IMR-90 (cell line): ENCODE measurements at regions not wholly inside any gene's neighbourhood (a gene's known extent, or its start where the extent isn't known, plus 50 kb on each side); places are given as distances from the start of the nearest gene placed in this dataset.

Source experiments
- ATAC-seq: fragments of 200-7000 bp; cut with Tn5 transposase; 2 replicates; pipeline ENCODE4 v1.9.1; 2020; ENCODE audit warnings: low read depth, mild to moderate bottlenecking, moderate library complexity
- BruUV-seq: library from RNA; stranded (reverse); fragments of 400-500 nt; replicated peaks from 2 replicates; lab custom pipeline; 2021; lab: Mats Ljungman, UMichigan
- CTCF ChIA-PET: fragments of 300-600 bp; formaldehyde crosslinking; extraction: SDS; loops from one replicate; lab custom pipeline; 2021; ENCODE audit warnings: antibody characterized with exemption; lab: Yijun Ruan, JAX
- POLR2A ChIA-PET: fragments of 300-600 bp; sonication (Branson Sonifier 250); formaldehyde crosslinking; loops from one replicate; lab custom pipeline; 2022; ENCODE audit warnings: antibody characterized with exemption; ENCODE audit not compliant: unreplicated experiment; lab: Charles Lee
- DNase-seq: peaks from one replicate; pipeline ENCODE4 v3.0.0; 2013
- H2AFZ ChIP-seq: replicated peaks from 2 replicates; pipeline ENCODE3; 2013; ENCODE audit warnings: low read length, mild to moderate bottlenecking; ENCODE audit not compliant: poor library complexity
- H2AK5ac ChIP-seq: 2 replicates; pipeline ENCODE4 v1.6.1; 2013; ENCODE audit warnings: low read depth, low read length, inconsistent platforms
- H2AK9ac ChIP-seq: replicated peaks from 2 replicates; pipeline ENCODE3; 2013; ENCODE audit warnings: mild to moderate bottlenecking, low read depth, low read length, moderate library complexity; ENCODE audit not compliant: poor library complexity
- H2BK120ac ChIP-seq: 2 replicates; pipeline ENCODE4 v1.6.1; 2013; ENCODE audit warnings: low read depth, low read length, inconsistent platforms
- H2BK15ac ChIP-seq: 3 replicates; pipeline ENCODE4 v1.6.1; 2013; ENCODE audit warnings: low read depth, low read length, inconsistent platforms
- H2BK20ac ChIP-seq: 2 replicates; pipeline ENCODE4 v1.6.1; 2013; ENCODE audit warnings: low read depth, mild to moderate bottlenecking, inconsistent platforms, low read length, moderate library complexity
- H2BK5ac ChIP-seq: 2 replicates; pipeline ENCODE4 v1.6.1; 2013; ENCODE audit warnings: mild to moderate bottlenecking, low read depth, low read length, inconsistent platforms; ENCODE audit not compliant: poor library complexity, severe bottlenecking
- H3K14ac ChIP-seq: replicated peaks from 2 replicates; pipeline ENCODE4 v1.6.1; 2013; ENCODE audit warnings: low read depth, low read length, inconsistent platforms
- H3K18ac ChIP-seq: 2 replicates; pipeline ENCODE4 v1.6.1; 2013; ENCODE audit warnings: low read depth, low read length, control low read depth
- H3K23ac ChIP-seq: 2 replicates; pipeline ENCODE4 v1.6.1; 2013; ENCODE audit warnings: low read depth, low read length, inconsistent platforms
- H3K27ac ChIP-seq: 2 replicates; pipeline ENCODE4 v1.5.1; 2013; ENCODE audit warnings: mild to moderate bottlenecking, control low read depth, low read length; ENCODE audit not compliant: insufficient read depth
- H3K27me3 ChIP-seq: 2 replicates; pipeline ENCODE4 v1.6.1; 2013; ENCODE audit warnings: low read length; ENCODE audit not compliant: control insufficient read depth, insufficient read depth
- H3K36me3 ChIP-seq: 2 replicates; pipeline ENCODE4 v1.6.1; 2013; ENCODE audit warnings: low read length, mixed read lengths; ENCODE audit not compliant: control insufficient read depth, insufficient read depth
- H3K4ac ChIP-seq: 2 replicates; pipeline ENCODE4 v1.6.1; 2013; ENCODE audit warnings: low read depth, low read length, inconsistent platforms
- H3K4me1 ChIP-seq: 2 replicates; pipeline ENCODE4 v1.6.1; 2013; ENCODE audit warnings: low read length, mixed read lengths; ENCODE audit not compliant: control insufficient read depth, insufficient read depth
- H3K4me2 ChIP-seq: 2 replicates; pipeline ENCODE4 v1.6.1; 2013; ENCODE audit warnings: low read depth, mild to moderate bottlenecking, control low read depth, low read length, moderate library complexity
- H3K4me3 ChIP-seq: 2 replicates; pipeline ENCODE4 v1.5.1; 2013; ENCODE audit warnings: low read depth, mild to moderate bottlenecking, control low read depth, low read length, moderate library complexity; ENCODE audit not compliant: insufficient read depth
- H3K56ac ChIP-seq: 2 replicates; pipeline ENCODE4 v1.6.1; 2013; ENCODE audit warnings: low read length, inconsistent platforms; ENCODE audit not compliant: insufficient read depth; ENCODE audit errors: extremely low read depth
- H3K79me1 ChIP-seq, 2 experiments: 2 replicates each; pipeline ENCODE4 v1.6.1; 2013; ENCODE audit warnings: low read length in 2 of 2, inconsistent platforms in 1 of 2, low read depth in 1 of 2
- H3K9ac ChIP-seq: 2 replicates; pipeline ENCODE4 v1.6.1; 2013; ENCODE audit warnings: low read depth, low read length, control low read depth
- H3K9me1 ChIP-seq: 2 replicates; pipeline ENCODE4 v1.6.1; 2013; ENCODE audit warnings: low read length, inconsistent platforms; ENCODE audit not compliant: insufficient read depth
- H3K9me3 ChIP-seq: 2 replicates; pipeline ENCODE4 v1.6.1; 2013; ENCODE audit warnings: low read length; ENCODE audit not compliant: control insufficient read depth, insufficient read depth
- H4K20me1 ChIP-seq: 2 replicates; pipeline ENCODE4 v1.6.1; 2013; ENCODE audit warnings: low read length, inconsistent platforms; ENCODE audit not compliant: insufficient read depth
- H4K5ac ChIP-seq: 2 replicates; pipeline ENCODE4 v1.6.1; 2013; ENCODE audit warnings: mild to moderate bottlenecking, low read depth, low read length, control low read depth
- H4K8ac ChIP-seq, 2 experiments: 2 replicates each; pipeline ENCODE4 v1.6.1; 2013; ENCODE audit warnings: low read depth in 2 of 2, low read length in 2 of 2, control low read depth in 1 of 2, inconsistent platforms in 1 of 2
- H4K91ac ChIP-seq: 2 replicates; pipeline ENCODE4 v1.6.1; 2013; ENCODE audit warnings: low read depth, low read length, inconsistent platforms; ENCODE audit not compliant: insufficient read depth
- FOS ChIP-seq: fragments of 150-350 bp; IDR thresholded peaks from 2 replicates; pipeline ENCODE4 v1.6.1; 2016; ENCODE audit warnings: low read depth, low read length
- MXI1 ChIP-seq: IDR thresholded peaks from 2 replicates; pipeline ENCODE4 v1.6.1; 2012; ENCODE audit warnings: low read depth, mild to moderate bottlenecking, low read length, moderate library complexity, borderline replicate concordance
- NFE2L2 ChIP-seq: fragments of 150-350 bp; IDR thresholded peaks from 2 replicates; pipeline ENCODE4 v1.6.1; 2016; ENCODE audit warnings: low read depth, mild to moderate bottlenecking, low read length
- RAD21 ChIP-seq: IDR thresholded peaks from 2 replicates; pipeline ENCODE4 v1.6.1; 2012; ENCODE audit warnings: low read length, improper control_type of control experiment
- RCOR1 ChIP-seq: IDR thresholded peaks from 2 replicates; pipeline ENCODE4 v1.6.1; 2012; ENCODE audit warnings: mild to moderate bottlenecking, low read length, improper control_type of control experiment; ENCODE audit not compliant: insufficient replicate concordance
- RFX5 ChIP-seq: IDR thresholded peaks from 2 replicates; pipeline ENCODE4 v1.8.0; 2012; ENCODE audit warnings: low read depth, mild to moderate bottlenecking, low read length, moderate library complexity
- WGBS, 2 experiments: methylation state at CpG; one replicate each; pipeline versions ENCODE4 v1.1.5 to v1.1.7; 2013; ENCODE audit warnings: missing lambda C conversion rate in 2 of 2; ENCODE audit not compliant: insufficient read length in 1 of 2; ENCODE audit errors: extremely low coverage in 2 of 2; 5-methylcytosine and 5-hydroxymethylcytosine counted together
- dilution Hi-C: fragments of 300-500 bp; cut with HindIII; formaldehyde crosslinking; loops from one replicate; pipeline ENCODE4 v1.14.3; 2018; ENCODE audit warnings: low sequenced_read_pairs; ENCODE audit not compliant: unreplicated experiment
- in situ Hi-C: fragments of 300-500 bp; cut with MboI; formaldehyde crosslinking; loops from 3 replicates; pipeline ENCODE4 v1.14.3; 2019; ENCODE audit warnings: low sequenced_read_pairs, inconsistent platforms, mixed read lengths
- intact Hi-C: fragments of 100-400 bp; cut with micrococcal nuclease; formaldehyde crosslinking; loops from 2 replicates; pipeline ENCODE4 v1.10.0; 2022

- in situ Hi-C loops (no loop called here), intact Hi-C loops (no loop called here), dilution Hi-C loops (no loop called here)
- Histone ChIP-seq H3K36me3 (no peaks in the 10 kb centered on the region), H4K20me1 (no peaks in the 10 kb centered on the region), H3K79me1 (no peaks in the 10 kb centered on the region), H2BK20ac (no peak overlapping the region), H4K91ac (no peak overlapping the region), H3K23ac (no peak overlapping the region), H3K27me3 (no peaks in the 10 kb centered on the region), H3K4me3 (no peak overlapping the region), H2AFZ (no peak overlapping the region), H3K14ac (no peak overlapping the region), H2BK120ac (no peak overlapping the region), H2BK5ac (no peak overlapping the region), H4K5ac (no peak overlapping the region), H2BK15ac (no peak overlapping the region), H2AK9ac (no peak overlapping the region), H3K27ac (no peak overlapping the region), H3K4ac (no peak overlapping the region), H3K4me2 (no peak overlapping the region), H3K56ac (no peak overlapping the region), H4K8ac (no peak overlapping the region), H3K9me1 (no peaks in the 10 kb centered on the region), H3K9ac (no peak overlapping the region), H3K4me1 (no peaks in the 10 kb centered on the region), H3K18ac (no peak overlapping the region), H2AK5ac (no peak overlapping the region), H3K9me3 (peaks cover 6% of the 10 kb centered on the region)
- ChIA-PET POLR2A (no interaction called here), CTCF (no interaction called here)
- no peak for TF ChIP-seq NFE2L2
- no peak for TF ChIP-seq RAD21
- no peak for TF ChIP-seq MXI1
- TF ChIP-seq RFX5, result no peak
- TF ChIP-seq FOS, result no peak
- no peak for TF ChIP-seq RCOR1
- no peak for ATAC-seq
- no TSS peak for BruUV-seq
- DNase-seq, result no peak
- no CpG with 5 or more reads among the region's 3 CpGs for WGBS, 2 experiments
These were observed 196.5 kb downstream of the LRATD1 start for GRCh38 chr2:14828968-14829367.
